GM19452 (cell line): ENCODE measurements at regions not wholly inside any gene's neighbourhood (a gene's known extent, or its start where the extent isn't known, plus 50 kb on each side); places are given as distances from the start of the nearest gene placed in this dataset.

ENCODE experiments used
- ATAC-seq: cut with Tn5 transposase; IDR thresholded peaks from one replicate; pipeline ENCODE4 v1.9.1; 2021; ENCODE audit not compliant: unreplicated experiment

DNA sequence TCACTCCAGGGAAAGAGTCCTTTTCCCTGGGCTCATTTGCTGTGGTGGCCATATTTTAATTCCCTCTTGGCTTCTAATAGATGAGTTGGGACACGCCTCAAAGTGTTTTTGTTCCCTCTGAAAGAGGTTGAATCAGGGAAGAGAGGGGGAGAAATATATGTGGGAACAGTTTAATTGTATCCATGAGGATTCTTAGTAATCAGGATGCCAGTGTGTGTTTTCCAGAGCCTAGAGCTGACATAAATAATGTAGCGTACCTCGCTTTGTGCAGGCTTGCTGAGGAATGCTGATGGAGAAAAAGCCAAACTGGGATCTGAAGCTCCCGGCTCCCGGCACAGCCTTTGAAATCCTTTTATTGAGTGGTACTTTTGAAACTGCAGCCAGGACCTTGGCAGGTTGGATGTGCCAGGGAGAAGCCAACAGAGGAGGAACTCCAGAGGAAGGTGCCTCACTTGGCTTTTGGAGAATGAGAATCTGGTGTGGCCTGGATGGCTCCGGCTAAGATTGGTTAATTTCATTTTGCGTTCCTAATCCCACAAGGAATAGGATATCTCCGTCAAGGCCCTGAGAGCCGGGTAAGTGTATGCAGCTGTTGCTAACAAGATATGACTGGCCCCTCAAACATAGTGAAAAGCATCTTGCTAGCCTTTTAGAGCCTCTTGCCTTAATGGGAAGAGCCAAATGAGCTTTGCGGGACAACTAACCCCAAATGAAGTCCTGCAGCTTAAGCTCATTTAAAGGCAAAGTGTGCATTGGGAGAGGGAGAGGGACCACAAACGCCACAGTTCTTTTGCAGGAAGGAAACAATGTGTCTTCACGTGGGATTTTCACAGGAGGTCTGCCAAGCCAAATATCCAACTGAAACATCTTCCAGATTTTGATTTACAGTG is 471.1 kb upstream of the WWC1 start:
- no peak for ATAC-seq

DNA sequence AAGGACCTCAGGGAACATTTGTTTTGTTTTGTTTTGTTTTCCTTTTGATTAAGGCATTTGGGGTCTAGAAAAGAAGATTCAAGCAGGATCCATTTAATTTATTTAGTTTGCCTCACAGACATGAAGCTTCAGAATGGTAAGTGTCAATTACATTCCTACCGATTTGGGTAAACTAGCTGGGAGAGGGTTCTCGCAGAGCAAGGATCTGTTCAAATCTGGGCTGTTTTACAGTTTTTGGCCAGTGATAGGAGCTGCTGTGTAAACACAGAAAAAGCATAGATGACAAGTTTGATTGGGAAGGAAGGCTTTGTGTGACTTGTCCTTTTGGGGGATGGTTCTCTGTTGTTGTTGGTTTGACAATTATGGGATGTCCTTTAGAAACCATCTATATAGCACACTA is 470.3 kb upstream of the WWC1 start:
- no peak for ATAC-seq

DNA sequence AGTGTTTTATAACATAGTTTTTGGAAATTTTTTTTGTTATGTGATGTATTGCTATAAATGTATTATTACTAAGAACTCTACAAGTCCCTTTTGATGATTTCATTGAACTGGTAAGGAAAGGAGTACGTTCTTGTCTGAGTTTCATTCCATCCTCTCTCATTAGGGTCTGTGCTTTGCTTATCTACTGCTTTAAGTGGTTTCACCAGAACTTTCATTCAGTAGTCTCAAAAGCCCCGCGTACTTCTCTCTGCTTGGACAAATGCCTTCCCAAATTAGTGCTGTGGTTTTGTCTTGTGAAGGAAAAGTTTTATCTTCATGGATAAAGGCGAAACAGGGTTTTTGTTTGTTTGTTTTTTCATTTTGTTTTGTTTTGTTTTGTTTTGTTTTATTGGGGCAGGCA is 469.8 kb upstream of the WWC1 start:
- ATAC-seq = no peak

DNA sequence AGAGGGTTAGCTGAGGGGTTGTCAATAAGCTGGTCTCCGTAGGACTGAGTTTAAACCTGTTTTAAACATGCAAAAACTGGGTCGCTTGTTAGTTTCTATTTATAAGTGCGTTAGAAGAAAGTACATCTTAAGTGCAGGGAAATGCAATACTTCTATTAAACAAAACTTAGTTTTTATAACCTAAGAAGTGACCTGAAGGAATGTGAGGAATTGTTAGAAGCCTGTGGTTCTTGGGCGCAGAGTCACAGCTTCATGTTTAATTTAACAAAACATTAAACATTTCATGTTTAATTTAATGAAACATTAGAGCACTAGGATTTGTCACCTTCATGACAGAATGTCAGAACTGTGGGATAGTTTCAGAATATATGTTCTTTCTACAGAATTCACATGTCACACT is 469.2 kb upstream of the WWC1 start:
- ATAC-seq = no peak

DNA sequence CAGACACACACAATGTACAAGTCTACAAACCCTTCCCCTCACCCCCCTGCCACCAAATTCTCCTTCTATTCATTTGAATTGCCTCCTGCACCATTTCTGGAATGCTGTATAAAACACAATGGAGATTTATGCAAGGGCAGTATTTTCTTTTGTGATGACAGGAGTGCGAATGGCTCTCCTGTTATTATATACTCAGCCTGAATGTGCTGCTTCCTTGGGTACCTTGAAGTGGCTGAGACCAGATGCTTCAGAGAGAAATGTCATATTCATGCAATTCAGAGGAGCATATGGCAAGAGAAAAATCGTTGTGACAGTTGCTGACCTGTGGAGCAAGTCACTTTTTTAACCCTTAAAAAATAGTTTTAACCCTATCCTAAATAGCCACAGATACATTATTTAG is 468.0 kb upstream of the WWC1 start:
- ATAC-seq = no peak

DNA sequence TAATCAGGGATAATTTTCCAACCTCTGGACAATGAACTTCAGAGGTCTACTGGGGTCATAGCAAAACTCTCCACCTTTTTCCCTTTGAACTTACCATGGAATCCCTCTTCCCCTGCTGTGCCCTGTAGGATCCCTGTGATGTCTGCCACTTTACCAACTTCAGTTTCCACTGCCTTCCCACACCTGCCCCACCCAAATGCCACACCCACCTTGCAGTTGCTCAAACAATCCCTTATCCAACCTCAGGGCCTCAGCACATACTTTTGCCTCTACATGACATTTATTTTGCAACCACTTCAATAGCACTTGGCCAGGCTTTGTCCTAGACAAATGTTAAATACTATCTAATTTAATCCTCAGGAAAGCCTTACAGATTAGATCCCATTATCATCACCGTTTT is 463.7 kb upstream of the WWC1 start:
- no peak for ATAC-seq

DNA sequence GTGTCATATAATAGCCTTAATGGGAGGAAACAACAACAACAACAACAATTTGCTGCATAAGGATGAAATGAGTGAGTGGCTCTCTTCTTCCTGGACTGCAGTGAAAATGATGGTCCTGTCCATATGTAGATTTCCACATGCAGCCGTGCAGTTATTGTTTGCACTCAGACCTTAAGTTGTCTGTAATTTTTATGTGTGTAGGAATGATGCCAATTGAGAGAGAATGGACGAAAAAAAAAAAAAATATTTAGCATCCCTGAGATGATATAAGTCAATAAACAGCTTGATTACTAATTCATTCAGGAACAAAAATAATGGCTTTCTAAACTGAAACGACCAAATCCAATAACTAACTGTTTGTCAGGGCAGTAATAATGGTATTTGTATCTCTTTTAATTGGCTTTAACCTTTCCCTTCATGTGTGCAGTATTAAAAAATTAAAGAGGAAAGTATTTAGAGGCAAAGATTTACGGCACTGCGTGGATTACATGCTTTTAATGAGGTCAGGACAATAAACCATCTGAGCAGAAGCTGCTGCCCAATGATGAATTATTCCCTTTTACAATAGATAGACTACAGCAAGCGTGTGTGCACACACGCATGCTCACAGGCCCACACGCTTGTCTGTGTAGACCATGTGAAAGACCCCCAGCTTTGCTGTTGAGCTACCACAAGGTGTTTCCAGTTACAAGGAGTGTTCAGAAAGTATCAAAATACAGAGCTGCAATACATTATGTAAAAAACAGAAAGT is 459.5 kb upstream of the WWC1 start:
- no peak for ATAC-seq

DNA sequence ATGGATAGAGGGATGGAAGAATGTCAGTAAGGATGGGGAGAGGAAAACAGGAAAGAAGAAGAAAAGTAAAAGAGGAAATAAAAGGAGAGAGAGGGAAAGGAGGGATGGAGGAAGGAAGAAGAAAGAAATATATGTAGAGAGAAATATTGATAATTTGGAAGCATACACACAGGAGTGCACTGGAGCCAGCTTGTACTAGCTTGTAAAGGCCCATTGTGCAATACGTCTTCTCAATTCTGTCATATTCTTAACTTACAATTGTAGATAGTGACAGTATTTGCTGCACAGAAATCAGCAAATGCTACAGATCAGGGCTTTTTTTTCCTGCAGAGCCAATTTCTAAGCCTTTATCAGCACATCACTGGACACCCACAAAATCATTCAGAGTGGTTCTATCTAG is 458.8 kb upstream of the WWC1 start:
- ATAC-seq = no peak

DNA sequence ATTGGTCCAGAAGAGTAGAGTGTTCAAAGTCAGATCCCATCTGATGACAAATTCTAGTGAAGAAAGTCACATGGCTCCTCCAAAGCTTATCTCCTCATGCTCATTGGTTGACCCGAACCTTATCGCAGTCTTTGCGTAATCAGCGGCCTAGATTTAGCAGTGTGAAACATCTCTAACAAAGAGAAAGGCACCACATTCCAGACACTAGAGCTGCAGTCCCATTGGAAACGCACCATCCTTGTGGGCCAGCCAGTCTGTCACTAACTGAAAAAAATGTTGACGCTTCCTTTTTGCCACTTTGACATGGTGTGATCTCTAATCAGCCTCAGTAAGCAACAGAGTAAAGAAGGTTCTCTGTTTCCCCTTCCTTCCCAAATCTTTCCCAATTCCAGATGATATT is 458.0 kb upstream of the WWC1 start:
- ATAC-seq = no peak

DNA sequence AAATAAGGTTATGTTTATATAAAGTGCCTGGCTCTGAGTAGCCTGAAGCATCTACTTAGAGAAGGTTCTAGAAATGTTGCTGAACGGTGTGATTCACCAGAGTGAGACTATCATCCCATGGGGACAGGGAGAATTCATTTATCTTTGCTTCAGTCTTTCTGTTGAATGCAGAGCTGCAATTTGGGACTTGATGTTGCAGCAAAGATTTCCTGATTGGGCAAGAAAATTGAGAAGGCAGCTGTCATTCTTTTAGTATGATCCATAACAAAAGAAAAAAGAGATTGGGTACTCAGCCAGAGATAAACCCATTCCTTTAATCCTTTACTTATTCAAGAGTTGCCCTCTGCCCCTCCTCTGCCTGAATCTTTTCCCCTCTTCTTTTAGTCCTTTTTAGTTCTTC is 456.3 kb upstream of the WWC1 start:
- ATAC-seq = no peak

DNA sequence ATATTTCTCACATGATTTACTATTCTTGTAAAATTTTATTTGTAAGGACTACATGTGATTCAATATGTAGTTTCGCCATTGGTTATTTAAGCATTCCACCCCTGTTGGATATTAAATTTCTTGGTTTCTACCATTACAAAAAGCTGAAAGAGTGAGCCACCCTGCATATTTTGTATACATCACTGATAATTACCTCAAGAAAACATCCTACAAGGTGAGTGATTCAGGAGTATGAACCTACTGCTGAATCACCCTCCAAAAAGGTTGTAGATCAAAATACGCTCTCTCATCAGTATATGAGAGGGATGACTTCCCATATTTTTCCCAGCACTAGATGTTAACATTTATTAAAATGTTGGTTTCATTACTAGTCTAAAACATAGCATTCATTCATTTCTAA is 454.3 kb upstream of the WWC1 start:
- ATAC-seq = no peak

DNA sequence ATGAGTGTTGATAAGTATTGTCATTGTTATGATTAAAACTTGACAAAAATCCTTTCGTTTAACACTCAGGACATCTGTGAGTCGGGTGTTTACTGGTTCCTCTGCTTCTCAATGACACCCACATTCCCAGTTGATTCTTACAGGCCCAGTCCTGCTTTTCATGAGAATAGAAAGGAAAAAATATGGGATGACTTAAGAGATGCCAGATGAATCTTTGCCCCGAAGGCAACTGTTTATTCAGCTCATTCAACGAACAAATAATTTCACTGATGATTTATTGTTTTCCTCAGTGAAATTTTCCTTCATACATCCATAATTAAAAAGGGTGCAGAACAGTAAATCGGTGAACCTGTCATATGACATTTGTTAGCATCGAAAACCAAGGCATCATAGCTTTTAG is 452.4 kb upstream of the WWC1 start:
- ATAC-seq = no peak

DNA sequence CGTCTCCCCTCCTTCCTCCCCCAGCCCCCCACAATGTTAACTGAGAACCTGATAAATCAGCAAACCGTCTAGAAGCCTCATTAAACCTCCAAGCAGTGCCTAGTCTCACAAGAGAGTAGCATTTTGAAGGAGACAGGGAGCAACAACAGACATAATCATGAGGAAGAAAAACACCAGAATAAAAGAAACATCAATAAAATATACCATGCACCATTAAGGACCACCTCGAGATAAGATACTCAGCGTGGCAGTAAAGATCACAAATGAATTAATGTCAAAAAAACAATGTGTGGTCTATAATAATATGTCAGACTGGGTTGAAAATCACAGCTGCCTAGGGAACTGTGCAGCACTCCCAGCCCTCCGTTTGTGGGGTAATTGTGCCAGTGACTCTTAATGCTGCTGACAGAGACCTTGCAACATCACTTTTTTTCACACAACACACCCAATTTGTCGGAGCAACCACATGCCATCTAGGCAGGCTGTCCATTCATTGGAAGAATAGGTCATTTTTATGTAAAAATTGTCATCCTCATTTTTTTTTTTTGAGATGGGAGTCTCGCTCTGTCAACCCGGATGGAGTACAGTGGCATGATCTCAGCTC is 450.8 kb upstream of the WWC1 start:
- ATAC-seq = no peak

DNA sequence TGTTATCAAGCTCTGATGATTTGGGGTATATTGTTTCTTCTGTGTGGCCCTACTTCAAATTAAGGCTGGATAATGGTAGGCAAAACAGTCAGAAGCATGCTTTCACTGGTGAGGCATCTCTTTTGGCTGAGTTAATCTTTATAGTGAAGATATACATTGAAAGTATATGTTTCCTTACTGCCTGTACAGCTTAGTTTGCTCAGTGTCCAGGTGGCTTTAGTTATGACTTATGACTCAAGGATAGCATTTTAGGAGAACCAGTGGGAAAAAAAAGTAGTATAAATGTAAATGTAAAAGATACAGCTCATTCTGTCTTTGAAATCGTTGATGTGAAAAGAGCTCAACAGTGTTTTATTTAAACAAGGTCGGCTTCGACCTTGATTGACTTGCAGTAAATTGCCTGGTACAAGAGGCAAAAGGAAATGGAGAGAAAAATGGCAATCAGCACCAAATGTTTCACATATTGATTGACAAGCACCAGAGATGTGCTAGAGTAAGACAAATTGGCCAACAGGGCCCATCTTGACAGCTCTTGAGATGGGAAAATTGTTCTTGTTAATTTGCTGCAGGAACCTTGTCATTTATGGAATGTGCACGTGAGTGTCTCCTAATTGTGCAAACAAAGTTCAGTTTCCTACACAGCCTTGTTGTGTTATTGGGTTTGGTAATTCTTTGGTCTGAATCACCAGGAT is 447.4 kb upstream of the WWC1 start:
- ATAC-seq = no peak

DNA sequence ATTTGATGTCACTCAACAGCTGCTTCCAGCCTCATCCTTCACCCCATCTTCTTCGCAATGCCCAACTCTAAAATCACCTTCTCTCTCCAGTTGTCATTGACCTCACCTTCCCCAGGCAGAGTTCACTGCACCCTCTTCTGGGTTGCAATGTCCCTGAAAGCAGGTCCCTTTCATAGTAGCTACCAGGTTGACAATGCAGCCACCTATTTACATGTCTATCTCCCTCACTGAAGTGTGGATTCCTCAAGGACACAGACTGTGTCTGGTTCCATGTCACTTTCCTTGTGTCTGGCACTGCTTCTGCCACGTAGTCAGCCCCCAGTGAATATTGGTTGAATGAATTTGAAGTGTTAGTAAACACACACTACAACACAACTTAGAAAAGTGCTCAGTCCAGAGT is 445.5 kb upstream of the WWC1 start:
- ATAC-seq = no peak

DNA sequence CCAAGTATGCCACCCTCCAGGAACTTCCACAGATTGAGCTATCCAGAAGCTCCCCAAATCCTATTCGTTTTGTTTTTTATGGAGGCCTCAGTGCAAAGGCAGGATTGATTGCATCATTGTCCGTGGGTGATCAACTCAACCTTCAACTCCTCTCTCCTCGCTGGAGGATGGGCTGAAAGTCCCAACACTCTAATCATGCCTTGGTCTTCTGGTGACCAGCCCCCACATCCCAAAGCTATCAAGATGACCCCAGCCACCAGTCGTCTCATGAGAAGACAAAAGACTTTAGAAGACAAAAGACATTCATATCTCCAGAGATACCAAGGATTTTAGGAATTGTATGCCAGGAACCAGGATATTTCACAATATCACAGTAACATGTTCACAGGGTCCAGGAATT is 441.6 kb upstream of the WWC1 start:
- no peak for ATAC-seq

DNA sequence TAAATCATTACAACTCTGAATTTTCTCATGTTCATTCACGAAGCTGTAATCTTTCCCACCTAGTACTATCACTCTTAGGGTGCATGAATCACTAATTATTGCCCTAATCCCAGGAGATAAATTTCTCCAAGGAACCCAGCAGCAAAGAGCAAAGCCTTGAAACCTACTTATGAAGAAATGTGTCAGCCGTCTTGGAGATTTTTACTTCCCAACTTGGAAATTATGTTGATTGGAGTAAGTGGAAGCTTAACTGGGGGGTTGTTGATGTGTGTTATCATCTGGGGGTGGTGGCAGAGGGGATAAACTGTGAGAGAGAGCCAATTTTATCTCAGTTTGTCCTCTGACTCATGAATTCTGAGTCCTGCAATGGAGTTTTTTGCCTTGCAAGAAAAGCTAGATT is 440.5 kb upstream of the WWC1 start:
- ATAC-seq = no peak

DNA sequence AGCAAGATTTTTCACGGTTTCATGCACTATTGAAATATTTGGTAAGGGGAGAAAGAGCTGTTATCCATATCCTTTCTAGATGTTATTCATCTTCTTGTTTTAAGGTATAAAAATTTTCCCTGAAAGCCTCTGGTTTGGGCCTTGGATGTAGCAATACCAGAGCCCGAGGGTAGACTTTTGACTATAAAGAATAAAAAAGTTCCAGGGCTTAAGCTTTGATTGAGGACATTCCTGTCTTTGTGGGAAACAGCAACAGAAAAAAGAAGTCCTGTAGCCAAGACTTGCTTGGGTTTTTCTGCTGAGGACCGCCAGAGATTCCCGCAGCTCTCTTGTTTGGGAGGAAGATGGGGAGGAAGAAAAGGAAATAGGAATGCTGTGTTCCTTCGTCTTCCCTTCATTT is 440.0 kb upstream of the WWC1 start:
- no peak for ATAC-seq

DNA sequence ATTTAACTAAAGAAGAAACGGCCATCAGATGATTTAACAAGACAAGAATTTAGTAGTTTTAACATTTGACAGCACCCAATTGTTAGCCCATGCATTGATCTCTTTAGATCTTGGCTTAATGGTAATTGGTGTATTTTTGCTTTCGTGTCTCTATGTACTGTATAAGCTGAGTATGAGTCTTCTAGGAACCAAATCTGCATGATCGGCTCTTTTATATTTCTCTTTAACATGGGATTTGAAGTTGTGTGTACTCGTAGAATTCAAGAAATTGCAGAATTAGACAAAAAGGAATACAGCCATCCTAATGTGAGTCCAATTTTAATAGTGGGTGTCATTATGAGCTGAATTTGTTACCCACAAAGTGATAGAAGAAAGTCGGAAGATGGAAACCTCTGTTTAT is 438.9 kb upstream of the WWC1 start:
- no peak for ATAC-seq

DNA sequence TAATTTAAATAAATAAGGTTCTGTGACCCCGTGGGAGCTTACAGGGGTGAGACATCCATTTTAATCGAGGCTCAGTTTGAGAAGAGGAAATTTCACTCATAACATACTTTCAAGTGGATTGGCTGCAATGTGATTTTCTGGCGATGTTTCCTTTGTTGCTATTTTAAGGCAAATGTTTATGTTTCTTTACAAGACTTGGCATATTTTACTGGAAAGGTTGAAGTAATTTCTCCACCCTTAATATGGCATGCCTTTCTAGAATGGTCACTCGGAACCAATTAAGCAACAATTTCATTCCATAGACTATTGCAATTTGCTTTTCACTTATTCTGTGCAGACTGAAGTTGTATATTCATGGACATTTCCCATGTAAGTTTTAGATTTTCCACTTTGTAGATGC is 438.0 kb upstream of the WWC1 start:
- no peak for ATAC-seq

DNA sequence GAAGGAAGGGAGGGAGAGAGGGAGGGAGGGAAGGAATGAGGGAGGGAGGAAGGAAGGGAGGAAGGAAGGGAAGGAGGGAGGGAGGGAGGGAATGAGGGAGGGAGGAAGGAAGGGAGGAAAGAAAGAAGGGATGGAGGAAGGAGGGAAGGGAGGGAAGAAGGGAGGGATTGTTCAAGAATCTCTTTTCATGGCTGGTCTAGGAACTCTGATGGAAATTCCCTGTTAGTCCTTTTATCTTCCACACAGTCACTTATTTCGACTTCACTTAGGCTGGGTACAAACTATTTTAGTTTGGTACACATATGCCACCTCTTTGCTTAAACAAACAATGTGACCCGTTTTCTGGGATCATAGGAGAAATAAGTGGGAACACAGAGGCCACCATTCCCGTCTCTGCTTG is 435.6 kb upstream of the WWC1 start:
- no peak for ATAC-seq

DNA sequence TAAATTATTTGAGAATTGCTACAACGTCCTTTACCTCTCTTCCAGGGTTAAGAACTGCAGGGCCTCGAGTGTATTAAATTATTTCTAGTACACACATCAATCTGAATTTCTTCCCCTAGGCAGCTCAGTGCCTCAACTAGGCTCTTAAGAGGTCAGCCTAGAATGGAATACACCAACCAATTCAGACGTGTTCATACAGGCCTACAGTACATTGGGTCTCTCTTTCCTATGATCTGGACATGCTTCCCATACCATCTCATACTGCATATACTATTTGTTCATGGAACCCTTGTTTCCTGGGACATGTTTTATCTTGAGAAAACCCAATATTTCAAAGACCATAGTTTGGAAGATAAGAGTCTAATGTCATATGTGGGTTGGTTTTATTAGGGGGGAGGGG is 434.1 kb upstream of the WWC1 start:
- no peak for ATAC-seq
